K562 (cell line): ENCODE measurements at regions not wholly inside any gene's neighbourhood (a gene's known extent, or its start where the extent isn't known, plus 50 kb on each side); places are given as distances from the start of the nearest gene placed in this dataset.

Experiments
- ATAC-seq: fragments of 200-7000 bp; cut with Tn5 transposase; 3 replicates; pipeline ENCODE4 v1.9.1; 2020; ENCODE audit warnings: moderate library complexity
- BruUV-seq: library from RNA; stranded (reverse); fragments of 400-500 nt; replicated peaks from 2 replicates; lab custom pipeline; 2021; lab: Mats Ljungman, UMichigan
- CTCF ChIA-PET: fragments of 300-600 bp; formaldehyde crosslinking; extraction: SDS; loops from one replicate; lab custom pipeline; 2021; ENCODE audit warnings: low intra/inter-chr PET ratio; lab: Yijun Ruan, JAX
- POLR2A ChIA-PET: fragments of 300-600, 350-650 bp; sonication (Branson Sonifier 250); formaldehyde crosslinking; extraction: SDS; loops from one replicate; lab custom pipeline; 2021; ENCODE audit warnings: antibody characterized with exemption, inconsistent platforms; lab: Yijun Ruan, JAX
- DNase-seq, 4 experiments: peaks; one replicate each; pipeline versions ENCODE4 v3.0.0 to v3.0.0-alpha.2; 2011 to 2018; ENCODE audit warnings: low spot score in 3 of 4, mixed read lengths in 3 of 4; ENCODE audit errors: extremely low read depth in 1 of 4
- FAIRE-seq: peaks from 2 replicates; lab custom pipeline; 2011; peaks lifted over from hg19 to GRCh38; lab: Jason Lieb, UNC
- H2AFZ ChIP-seq: 2 replicates; pipeline ENCODE4 v1.6.0; 2011; ENCODE audit warnings: low read depth, low read length, control low read depth, inconsistent platforms
- H3K27ac ChIP-seq: fragments of 200-600 bp; 3 replicates; pipeline ENCODE4 v1.8.0; 2011; ENCODE audit warnings: low read depth, mild to moderate bottlenecking, control low read depth, inconsistent platforms, low read length, moderate library complexity, mixed read lengths; ENCODE audit errors: extremely low read depth
- H3K27me3 ChIP-seq, 2 experiments: fragments of 300-600 bp in 1 of 2; 2 replicates in 1 of 2; 3 replicates in 1 of 2; pipeline versions ENCODE4 v1.6.0 to v1.8.0; 2011; ENCODE audit warnings: inconsistent platforms in 2 of 2, low read length in 2 of 2, mild to moderate bottlenecking in 1 of 2, mixed read lengths in 1 of 2, moderate library complexity in 1 of 2; ENCODE audit not compliant: control insufficient read depth in 2 of 2, insufficient read depth in 2 of 2
- H3K36me3 ChIP-seq: fragments of 300-600 bp; 3 replicates; pipeline ENCODE4 v1.8.0; 2011; ENCODE audit warnings: mild to moderate bottlenecking, low read length, inconsistent platforms; ENCODE audit not compliant: control insufficient read depth, insufficient read depth
- H3K4me1 ChIP-seq, 2 experiments: fragments of 200-600 bp in 1 of 2; replicated peaks in 1 of 2; 2 replicates in 1 of 2; 3 replicates in 1 of 2; pipeline versions ENCODE4 v1.5.1 to v1.8.0; 2011; ENCODE audit warnings: inconsistent platforms in 2 of 2, low read length in 2 of 2, mild to moderate bottlenecking in 1 of 2, mixed read lengths in 1 of 2, moderate library complexity in 1 of 2; ENCODE audit not compliant: control insufficient read depth in 2 of 2, insufficient read depth in 2 of 2
- H3K4me2 ChIP-seq: 2 replicates; pipeline ENCODE4 v1.6.1; 2011; ENCODE audit warnings: low read length, control low read depth, inconsistent platforms, mixed read lengths; ENCODE audit not compliant: insufficient read depth
- H3K4me3 ChIP-seq: fragments of 200-600 bp; sonication (generic), shearing (Covaris generic); 2 replicates; pipeline ENCODE4 v1.5.1; 2016; ENCODE audit warnings: control low read depth, inconsistent platforms
- H3K79me2 ChIP-seq: fragments of 200-600 bp; 3 replicates; pipeline ENCODE4 v1.8.0; 2011; ENCODE audit warnings: low read length, inconsistent platforms; ENCODE audit not compliant: control insufficient read depth, insufficient read depth
- H3K9ac ChIP-seq, 2 experiments: 2 replicates each; pipeline versions ENCODE4 v1.6.0 to v1.6.1; 2011; ENCODE audit warnings: low read depth in 2 of 2, low read length in 2 of 2, control low read depth in 1 of 2, inconsistent platforms in 1 of 2, mild to moderate bottlenecking in 1 of 2, mixed read lengths in 1 of 2; ENCODE audit not compliant: insufficient read depth in 1 of 2
- H3K9me1 ChIP-seq: one replicate; pipeline ENCODE4 v1.6.0; 2011; ENCODE audit warnings: inconsistent platforms, mild to moderate bottlenecking, low read length, moderate library complexity; ENCODE audit not compliant: control insufficient read depth, insufficient read depth
- H3K9me3 ChIP-seq: replicated peaks from 2 replicates; pipeline ENCODE4 v1.5.1; 2011; ENCODE audit warnings: low read depth, low read length, inconsistent platforms; ENCODE audit not compliant: control insufficient read depth, insufficient read depth
- H4K20me1 ChIP-seq: replicated peaks from 2 replicates; pipeline ENCODE4 v1.6.1; 2011; ENCODE audit warnings: low read length, inconsistent platforms, mixed read lengths; ENCODE audit not compliant: control insufficient read depth, insufficient read depth
- CUX1 ChIP-seq: fragments of 200-800 bp; sonication (Bioruptor generic); IDR thresholded peaks from 2 replicates; pipeline ENCODE4 v1.6.1; 2016; ENCODE audit warnings: missing genetic modification characterization, missing compliant biosample characterization
- MITF ChIP-seq: IDR thresholded peaks from 2 replicates; pipeline ENCODE4 v1.6.1; 2014; ENCODE audit warnings: antibody characterized with exemption
- RAD21 ChIP-seq, 2 experiments: fragments of 250-450 bp in 1 of 2; fragments of 450-650 bp in 1 of 2; sonication (Bioruptor Pico) in 1 of 2; formaldehyde crosslinking in 1 of 2; IDR thresholded peaks in 1 of 2; conservative IDR thresholded peaks in 1 of 2; 2 replicates each; pipeline versions ENCODE4 v1.4.0 to v1.8.0; 2020 to 2022; ENCODE audit warnings: mild to moderate bottlenecking in 2 of 2, moderate library complexity in 1 of 2
- WHSC1 ChIP-seq: IDR thresholded peaks from one replicate; pipeline ENCODE4 v1.6.1; 2012; ENCODE audit warnings: low read length, control low read depth, inconsistent platforms
- ZNF175 ChIP-seq: fragments of 200-800 bp; sonication (Bioruptor generic); IDR thresholded peaks from 2 replicates; pipeline ENCODE4 v1.6.1; 2016; ENCODE audit warnings: low read depth, mild to moderate bottlenecking, missing genetic modification characterization, missing compliant biosample characterization
- WGBS: fragments of 100-300 bp; shearing (Covaris generic); methylation state at CpG from one replicate; pipeline ENCODE4 v1.1.6; 2016; ENCODE audit warnings: low coverage, mixed read lengths; ENCODE audit not compliant: insufficient coverage; ENCODE audit errors: missing lambda C conversion rate; 5-methylcytosine and 5-hydroxymethylcytosine counted together
- in situ Hi-C: fragments of 300-500 bp; cut with MboI; formaldehyde crosslinking; loops from 4 replicates; pipeline ENCODE4 v1.15.0; 2018; ENCODE audit warnings: inconsistent platforms, mixed read lengths
- intact Hi-C: fragments of 100-400 bp; cut with micrococcal nuclease; formaldehyde crosslinking; loops from 2 replicates; pipeline ENCODE4 v1.14.2; 2022

- TF ChIP-seq MITF (no peak), CUX1 (no peak)
These were observed 131.4 kb upstream of the TSLP start (continued) for GRCh38 chr5:110940136-110940535.

GRCh38 chr5:110945874-110946436, 125.6 kb upstream of the TSLP start:
- ATAC-seq = no peak
- no peak for FAIRE-seq
- no TSS peak for BruUV-seq

More at GRCh38 chr5:110945874-110946436, 125.6 kb upstream of the TSLP start:
- Histone ChIP-seq H3K79me2 (no peaks in the 10 kb centered on the region), H3K27me3 (no peaks in the 10 kb centered on the region), H3K4me1 (no peaks in the 10 kb centered on the region), H3K4me2 (no peak overlapping the region), H3K9me3 (no peaks in the 10 kb centered on the region), H3K4me3 (no peak overlapping the region), H2AFZ (no peak overlapping the region), H3K27ac (no peak overlapping the region), H3K9ac (no peak overlapping the region), H3K36me3 (no peaks in the 10 kb centered on the region), H3K9me1 (no peaks in the 10 kb centered on the region), H4K20me1 (no peaks in the 10 kb centered on the region)
- intact Hi-C loops = no loop called here
- ChIA-PET CTCF (no interaction called here), POLR2A (no interaction called here)
- no peak for DNase-seq
- no peak for TF ChIP-seq RAD21 (CRISPR knock-in tag; conservative IDR thresholded peaks at IDR 0.05 in 1 of 2, IDR thresholded peaks at IDR 0.05 in 1 of 2)
- TF ChIP-seq WHSC1 = no peak
- no peak for TF ChIP-seq ZNF175 (CRISPR knock-in tag)
- WGBS = 2% methylated on average over 3 of the region's 3 CpGs
- in situ Hi-C loops = no loop called here
